ENCODE measurements at regions not wholly inside any gene's neighbourhood (a gene's known extent, or its start where the extent isn't known, plus 50 kb on each side); places are given as distances from the start of the nearest gene placed in this dataset.
A peak's percentile ranks its signal among the peaks of the same experiment; 100 is the strongest.

DNA sequence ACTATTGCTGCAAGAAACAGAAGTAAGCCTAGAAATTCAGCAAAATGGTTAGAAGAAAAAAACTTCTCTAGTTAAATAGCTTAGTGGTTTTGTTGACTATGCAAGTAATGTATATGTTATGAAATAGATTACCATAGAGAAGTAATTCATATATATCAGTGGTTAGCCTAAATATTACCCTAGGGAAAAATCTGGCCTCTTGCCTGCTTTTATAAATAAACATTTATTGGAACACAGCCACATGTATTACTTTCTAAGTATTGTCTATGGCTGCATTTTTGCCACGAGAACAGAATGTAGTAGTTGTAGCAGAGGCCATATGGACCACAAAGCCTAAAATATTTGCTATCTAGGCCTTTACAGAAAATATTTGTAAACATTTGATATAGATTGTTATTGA lies 1471.7 kb upstream of the PRR20A start:
- Mint-ChIP-seq H3K4me1 (peaks cover 53% of the 10 kb centered on the region), H3K27ac (no peak overlapping the region), H3K9me3 (peaks cover 22% of the 10 kb centered on the region), H3K27me3 (ENCODE audit: low read depth) (no peaks in the 10 kb centered on the region), H3K4me3 (no peak overlapping the region), H3K36me3 (peaks cover 37% of the 10 kb centered on the region)
- no peak for ATAC-seq
- POLR2A ChIA-PET: no interaction called here
- no peak for DNase-seq (ENCODE audit: low spot score)
- TF ChIP-seq, protein P1, sequence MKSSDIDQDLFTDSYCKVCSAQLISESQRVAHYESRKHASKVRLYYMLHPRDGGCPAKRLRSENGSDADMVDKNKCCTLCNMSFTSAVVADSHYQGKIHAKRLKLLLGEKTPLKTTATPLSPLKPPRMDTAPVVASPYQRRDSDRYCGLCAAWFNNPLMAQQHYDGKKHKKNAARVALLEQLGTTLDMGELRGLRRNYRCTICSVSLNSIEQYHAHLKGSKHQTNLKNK (CRISPR knock-in tag; IDR thresholded peaks at IDR 0.05): no peak
- no peak for TF ChIP-seq JUN (CRISPR knock-in tag; IDR thresholded peaks at IDR 0.05)
- TF ChIP-seq, protein P2, sequence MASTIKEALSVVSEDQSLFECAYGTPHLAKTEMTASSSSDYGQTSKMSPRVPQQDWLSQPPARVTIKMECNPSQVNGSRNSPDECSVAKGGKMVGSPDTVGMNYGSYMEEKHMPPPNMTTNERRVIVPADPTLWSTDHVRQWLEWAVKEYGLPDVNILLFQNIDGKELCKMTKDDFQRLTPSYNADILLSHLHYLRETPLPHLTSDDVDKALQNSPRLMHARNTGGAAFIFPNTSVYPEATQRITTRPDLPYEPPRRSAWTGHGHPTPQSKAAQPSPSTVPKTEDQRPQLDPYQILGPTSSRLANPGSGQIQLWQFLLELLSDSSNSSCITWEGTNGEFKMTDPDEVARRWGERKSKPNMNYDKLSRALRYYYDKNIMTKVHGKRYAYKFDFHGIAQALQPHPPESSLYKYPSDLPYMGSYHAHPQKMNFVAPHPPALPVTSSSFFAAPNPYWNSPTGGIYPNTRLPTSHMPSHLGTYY (CRISPR knock-in tag; IDR thresholded peaks at IDR 0.05): no peak
- no peak for TF ChIP-seq TEAD4 (CRISPR knock-in tag; IDR thresholded peaks at IDR 0.05)
- TF ChIP-seq, protein P3, sequence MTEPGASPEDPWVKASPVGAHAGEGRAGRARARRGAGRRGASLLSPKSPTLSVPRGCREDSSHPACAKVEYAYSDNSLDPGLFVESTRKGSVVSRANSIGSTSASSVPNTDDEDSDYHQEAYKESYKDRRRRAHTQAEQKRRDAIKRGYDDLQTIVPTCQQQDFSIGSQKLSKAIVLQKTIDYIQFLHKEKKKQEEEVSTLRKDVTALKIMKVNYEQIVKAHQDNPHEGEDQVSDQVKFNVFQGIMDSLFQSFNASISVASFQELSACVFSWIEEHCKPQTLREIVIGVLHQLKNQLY (CRISPR knock-in tag; IDR thresholded peaks at IDR 0.05): no peak
- CTCF ChIA-PET: no interaction called here

DNA sequence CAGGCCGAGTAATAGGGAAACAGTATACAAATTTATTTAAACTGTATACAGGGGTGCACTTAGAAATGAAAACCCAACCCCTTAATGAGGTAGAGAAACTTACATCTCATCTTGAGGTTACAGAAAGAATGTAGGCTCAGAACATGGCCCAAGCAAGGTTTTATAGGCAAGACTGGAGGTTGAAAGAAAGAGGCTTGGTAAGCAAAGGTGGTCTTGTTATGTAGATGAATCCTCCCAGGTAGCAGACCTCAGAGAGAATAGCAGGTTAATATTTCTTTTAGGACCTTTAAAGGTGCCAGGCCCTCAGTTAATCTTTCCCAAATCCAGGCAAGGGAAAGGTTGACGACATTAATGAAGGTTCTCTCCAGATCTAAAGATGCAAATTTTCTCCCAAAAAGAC lies 1466.8 kb upstream of the PRR20A start:
- TF ChIP-seq, protein P1 (CRISPR knock-in tag; IDR thresholded peaks at IDR 0.05): no peak
- TF ChIP-seq SMAD3 (CRISPR knock-in tag; IDR thresholded peaks at IDR 0.05; ENCODE audit: borderline replicate concordance) (no peak), ZNF423 (CRISPR knock-in tag; IDR thresholded peaks at IDR 0.05) (peak; percentile 36; the same call in 1 of the 2 replicates), SMAD4 (CRISPR knock-in tag; IDR thresholded peaks at IDR 0.05) (no peak), FOXP1 (CRISPR knock-in tag; IDR thresholded peaks at IDR 0.05; ENCODE audit: borderline replicate concordance) (no peak)
- TF ChIP-seq, protein P4, sequence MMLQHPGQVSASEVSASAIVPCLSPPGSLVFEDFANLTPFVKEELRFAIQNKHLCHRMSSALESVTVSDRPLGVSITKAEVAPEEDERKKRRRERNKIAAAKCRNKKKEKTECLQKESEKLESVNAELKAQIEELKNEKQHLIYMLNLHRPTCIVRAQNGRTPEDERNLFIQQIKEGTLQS (CRISPR knock-in tag; conservative IDR thresholded peaks at IDR 0.05): no peak
- TF ChIP-seq, protein P5, sequence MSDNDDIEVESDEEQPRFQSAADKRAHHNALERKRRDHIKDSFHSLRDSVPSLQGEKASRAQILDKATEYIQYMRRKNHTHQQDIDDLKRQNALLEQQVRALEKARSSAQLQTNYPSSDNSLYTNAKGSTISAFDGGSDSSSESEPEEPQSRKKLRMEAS (CRISPR knock-in tag; IDR thresholded peaks at IDR 0.05): no peak
- ATAC-seq: peak; percentile 89
- Mint-ChIP-seq H3K36me3 (peaks cover 22% of the 10 kb centered on the region), H3K4me3 (peak overlapping the region; percentile 11; the same call in 1 of the 2 replicates), H3K4me1 (peaks cover 56% of the 10 kb centered on the region), H3K9me3 (peaks cover 11% of the 10 kb centered on the region), H3K27ac (no peak overlapping the region), H3K27me3 (ENCODE audit: low read depth) (no peaks in the 10 kb centered on the region)
- DNase-seq (ENCODE audit: low spot score): no peak
- ChIA-PET CTCF (interaction anchor here (1.2 kb wide), 1 partner anchor 9 kb away, joined by 6 read pairs; no protein-coding TSS in a partner anchor), POLR2A (no interaction called here)

DNA sequence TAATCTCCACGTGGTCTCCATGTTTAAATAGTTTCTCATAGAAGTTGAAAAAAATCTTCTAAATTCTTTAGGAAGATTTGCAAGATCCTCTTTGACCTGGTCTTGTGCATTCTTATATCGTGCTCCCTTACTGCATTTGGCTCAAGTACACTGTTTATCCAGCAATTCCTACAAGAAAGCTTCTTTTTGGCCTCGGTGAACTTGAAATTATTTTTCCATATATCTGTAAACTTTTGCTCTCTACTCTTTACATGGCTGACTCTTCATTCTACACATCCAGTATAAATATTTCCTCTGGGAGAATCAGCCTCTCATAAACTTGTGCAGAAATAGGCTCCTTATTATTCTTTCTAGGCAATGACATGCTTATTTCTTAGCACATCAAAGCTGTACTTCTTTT lies 1457.9 kb upstream of the PRR20A start:
- Mint-ChIP-seq H3K4me3 (no peak overlapping the region), H3K27ac (no peak overlapping the region), H3K4me1 (peaks cover 25% of the 10 kb centered on the region), H3K9me3 (peaks cover 10% of the 10 kb centered on the region; the same call in 1 of the 2 replicates), H3K27me3 (ENCODE audit: low read depth) (no peaks in the 10 kb centered on the region), H3K36me3 (peaks cover 3% of the 10 kb centered on the region; the same call in 1 of the 2 replicates)
- DNase-seq (ENCODE audit: low spot score) (no peak), ATAC-seq (no peak)
- CTCF ChIA-PET: interaction anchor here (0.7 kb wide), 1 partner anchor 9 kb away, joined by 6 read pairs; no protein-coding TSS in a partner anchor
- POLR2A ChIA-PET: no interaction called here
- no peak for TF ChIP-seq ZNF138 (CRISPR knock-in tag; conservative IDR thresholded peaks at IDR 0.05)
- TF ChIP-seq, protein P6, sequence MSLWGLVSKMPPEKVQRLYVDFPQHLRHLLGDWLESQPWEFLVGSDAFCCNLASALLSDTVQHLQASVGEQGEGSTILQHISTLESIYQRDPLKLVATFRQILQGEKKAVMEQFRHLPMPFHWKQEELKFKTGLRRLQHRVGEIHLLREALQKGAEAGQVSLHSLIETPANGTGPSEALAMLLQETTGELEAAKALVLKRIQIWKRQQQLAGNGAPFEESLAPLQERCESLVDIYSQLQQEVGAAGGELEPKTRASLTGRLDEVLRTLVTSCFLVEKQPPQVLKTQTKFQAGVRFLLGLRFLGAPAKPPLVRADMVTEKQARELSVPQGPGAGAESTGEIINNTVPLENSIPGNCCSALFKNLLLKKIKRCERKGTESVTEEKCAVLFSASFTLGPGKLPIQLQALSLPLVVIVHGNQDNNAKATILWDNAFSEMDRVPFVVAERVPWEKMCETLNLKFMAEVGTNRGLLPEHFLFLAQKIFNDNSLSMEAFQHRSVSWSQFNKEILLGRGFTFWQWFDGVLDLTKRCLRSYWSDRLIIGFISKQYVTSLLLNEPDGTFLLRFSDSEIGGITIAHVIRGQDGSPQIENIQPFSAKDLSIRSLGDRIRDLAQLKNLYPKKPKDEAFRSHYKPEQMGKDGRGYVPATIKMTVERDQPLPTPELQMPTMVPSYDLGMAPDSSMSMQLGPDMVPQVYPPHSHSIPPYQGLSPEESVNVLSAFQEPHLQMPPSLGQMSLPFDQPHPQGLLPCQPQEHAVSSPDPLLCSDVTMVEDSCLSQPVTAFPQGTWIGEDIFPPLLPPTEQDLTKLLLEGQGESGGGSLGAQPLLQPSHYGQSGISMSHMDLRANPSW (CRISPR knock-in tag; conservative IDR thresholded peaks at IDR 0.05; ENCODE audit: low read depth): no peak
- no peak for TF ChIP-seq ZNF219 (CRISPR knock-in tag; IDR thresholded peaks at IDR 0.05; ENCODE audit: borderline replicate concordance)
- TF ChIP-seq, protein P7, sequence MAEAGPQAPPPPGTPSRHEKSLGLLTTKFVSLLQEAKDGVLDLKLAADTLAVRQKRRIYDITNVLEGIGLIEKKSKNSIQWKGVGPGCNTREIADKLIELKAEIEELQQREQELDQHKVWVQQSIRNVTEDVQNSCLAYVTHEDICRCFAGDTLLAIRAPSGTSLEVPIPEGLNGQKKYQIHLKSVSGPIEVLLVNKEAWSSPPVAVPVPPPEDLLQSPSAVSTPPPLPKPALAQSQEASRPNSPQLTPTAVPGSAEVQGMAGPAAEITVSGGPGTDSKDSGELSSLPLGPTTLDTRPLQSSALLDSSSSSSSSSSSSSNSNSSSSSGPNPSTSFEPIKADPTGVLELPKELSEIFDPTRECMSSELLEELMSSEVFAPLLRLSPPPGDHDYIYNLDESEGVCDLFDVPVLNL (CRISPR knock-in tag; IDR thresholded peaks at IDR 0.05; ENCODE audit: borderline replicate concordance, low read depth): no peak
- TF ChIP-seq MYBL2 (CRISPR knock-in tag; IDR thresholded peaks at IDR 0.05): no peak
- TF ChIP-seq, protein P8, sequence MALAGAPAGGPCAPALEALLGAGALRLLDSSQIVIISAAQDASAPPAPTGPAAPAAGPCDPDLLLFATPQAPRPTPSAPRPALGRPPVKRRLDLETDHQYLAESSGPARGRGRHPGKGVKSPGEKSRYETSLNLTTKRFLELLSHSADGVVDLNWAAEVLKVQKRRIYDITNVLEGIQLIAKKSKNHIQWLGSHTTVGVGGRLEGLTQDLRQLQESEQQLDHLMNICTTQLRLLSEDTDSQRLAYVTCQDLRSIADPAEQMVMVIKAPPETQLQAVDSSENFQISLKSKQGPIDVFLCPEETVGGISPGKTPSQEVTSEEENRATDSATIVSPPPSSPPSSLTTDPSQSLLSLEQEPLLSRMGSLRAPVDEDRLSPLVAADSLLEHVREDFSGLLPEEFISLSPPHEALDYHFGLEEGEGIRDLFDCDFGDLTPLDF (CRISPR knock-in tag; IDR thresholded peaks at IDR 0.05): no peak
- TF ChIP-seq, protein P9, sequence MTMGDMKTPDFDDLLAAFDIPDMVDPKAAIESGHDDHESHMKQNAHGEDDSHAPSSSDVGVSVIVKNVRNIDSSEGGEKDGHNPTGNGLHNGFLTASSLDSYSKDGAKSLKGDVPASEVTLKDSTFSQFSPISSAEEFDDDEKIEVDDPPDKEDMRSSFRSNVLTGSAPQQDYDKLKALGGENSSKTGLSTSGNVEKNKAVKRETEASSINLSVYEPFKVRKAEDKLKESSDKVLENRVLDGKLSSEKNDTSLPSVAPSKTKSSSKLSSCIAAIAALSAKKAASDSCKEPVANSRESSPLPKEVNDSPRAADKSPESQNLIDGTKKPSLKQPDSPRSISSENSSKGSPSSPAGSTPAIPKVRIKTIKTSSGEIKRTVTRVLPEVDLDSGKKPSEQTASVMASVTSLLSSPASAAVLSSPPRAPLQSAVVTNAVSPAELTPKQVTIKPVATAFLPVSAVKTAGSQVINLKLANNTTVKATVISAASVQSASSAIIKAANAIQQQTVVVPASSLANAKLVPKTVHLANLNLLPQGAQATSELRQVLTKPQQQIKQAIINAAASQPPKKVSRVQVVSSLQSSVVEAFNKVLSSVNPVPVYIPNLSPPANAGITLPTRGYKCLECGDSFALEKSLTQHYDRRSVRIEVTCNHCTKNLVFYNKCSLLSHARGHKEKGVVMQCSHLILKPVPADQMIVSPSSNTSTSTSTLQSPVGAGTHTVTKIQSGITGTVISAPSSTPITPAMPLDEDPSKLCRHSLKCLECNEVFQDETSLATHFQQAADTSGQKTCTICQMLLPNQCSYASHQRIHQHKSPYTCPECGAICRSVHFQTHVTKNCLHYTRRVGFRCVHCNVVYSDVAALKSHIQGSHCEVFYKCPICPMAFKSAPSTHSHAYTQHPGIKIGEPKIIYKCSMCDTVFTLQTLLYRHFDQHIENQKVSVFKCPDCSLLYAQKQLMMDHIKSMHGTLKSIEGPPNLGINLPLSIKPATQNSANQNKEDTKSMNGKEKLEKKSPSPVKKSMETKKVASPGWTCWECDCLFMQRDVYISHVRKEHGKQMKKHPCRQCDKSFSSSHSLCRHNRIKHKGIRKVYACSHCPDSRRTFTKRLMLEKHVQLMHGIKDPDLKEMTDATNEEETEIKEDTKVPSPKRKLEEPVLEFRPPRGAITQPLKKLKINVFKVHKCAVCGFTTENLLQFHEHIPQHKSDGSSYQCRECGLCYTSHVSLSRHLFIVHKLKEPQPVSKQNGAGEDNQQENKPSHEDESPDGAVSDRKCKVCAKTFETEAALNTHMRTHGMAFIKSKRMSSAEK (CRISPR knock-in tag; IDR thresholded peaks at IDR 0.05; ENCODE audit: borderline replicate concordance): no peak
